Prostate gland (tissue), 2 donors: ENCODE measurements at regions not wholly inside any gene's neighbourhood (a gene's known extent, or its start where the extent isn't known, plus 50 kb on each side); places are given as distances from the start of the nearest gene placed in this dataset.

Source experiments
- CTCF ChIP-seq, 4 experiments: fragments of 200-600 bp in 2 of 4; fragments of 450-650 bp in 2 of 4; sonication (generic) in 2 of 4; IDR thresholded peaks; 1 replicate in 3 of 4; 2 replicates in 1 of 4; pipeline ENCODE4 v1.5.1; 2016 to 2019; ENCODE audit warnings: antibody characterized with exemption in 4 of 4, mild to moderate bottlenecking in 2 of 4, moderate library complexity in 2 of 4
- POLR2A ChIP-seq: fragments of 450-650 bp; IDR thresholded peaks from one replicate; pipeline ENCODE4 v1.6.1; 2016; ENCODE audit warnings: antibody characterized with exemption, mild to moderate bottlenecking
- POLR2AphosphoS5 ChIP-seq: sonication (generic); formaldehyde crosslinking; IDR thresholded peaks from one replicate; pipeline ENCODE4 v1.6.1; 2017; ENCODE audit warnings: antibody characterized with exemption

GRCh38 chr4:125016892-125017299 is 297.9 kb upstream of the FAT4 start:
- TF ChIP-seq CTCF (IDR thresholded peaks at IDR 0.05) (no peak), POLR2A (no peak), POLR2AphosphoS5 (no peak)
